ENCODE measurements at regions not wholly inside any gene's neighbourhood (a gene's known extent, or its start where the extent isn't known, plus 50 kb on each side); places are given as distances from the start of the nearest gene placed in this dataset.

GRCh38 chr12:23423097-23423687 lies 526.3 kb downstream of the SOX5 start:
- TF ChIP-seq POLR2A (IDR thresholded peaks at IDR 0.05; ENCODE audit: low read depth, low read length) (no peak), ELK1 (IDR thresholded peaks at IDR 0.05; ENCODE audit: borderline replicate concordance, low read depth, low read length) (no peak), CTCF (conservative IDR thresholded peaks at IDR 0.05; ENCODE audit: low read depth, low read length) (no peak), USF2 (IDR thresholded peaks at IDR 0.05; ENCODE audit: low read depth, low read length) (no peak), MAZ (IDR thresholded peaks at IDR 0.05; ENCODE audit: borderline replicate concordance, low read depth, low read length) (no peak), SMC3 (IDR thresholded peaks at IDR 0.05; ENCODE audit: low read depth, low read length) (no peak), RAD21 (IDR thresholded peaks at IDR 0.05; ENCODE audit: low read length) (no peak), RFX5 (IDR thresholded peaks at IDR 0.05; ENCODE audit: low read depth, low read length) (no peak), CEBPB (IDR thresholded peaks at IDR 0.05; ENCODE audit: low read depth, low read length) (no peak)
